ENCODE measurements at regions not wholly inside any gene's neighbourhood (a gene's known extent, or its start where the extent isn't known, plus 50 kb on each side); places are given as distances from the start of the nearest gene placed in this dataset.

- TF ChIP-seq CTCF (IDR thresholded peaks at IDR 0.05; ENCODE audit: low read depth, low read length) = no peak
- no peak for TF ChIP-seq POLR2A (IDR thresholded peaks at IDR 0.05; ENCODE audit: extremely low read depth, insufficient read length)
- no peak for TF ChIP-seq MYC (IDR thresholded peaks at IDR 0.05; ENCODE audit: low read depth, low read length)
- no peak for TF ChIP-seq MAX (IDR thresholded peaks at IDR 0.05; ENCODE audit: low read depth, low read length)
Measured at GRCh38 chr2:120941571-120942120, 206.0 kb downstream of the GLI2 start.

Measured in NB4 (cell line).